ENCODE measurements at regions not wholly inside any gene's neighbourhood (a gene's known extent, or its start where the extent isn't known, plus 50 kb on each side); places are given as distances from the start of the nearest gene placed in this dataset.

DNA sequence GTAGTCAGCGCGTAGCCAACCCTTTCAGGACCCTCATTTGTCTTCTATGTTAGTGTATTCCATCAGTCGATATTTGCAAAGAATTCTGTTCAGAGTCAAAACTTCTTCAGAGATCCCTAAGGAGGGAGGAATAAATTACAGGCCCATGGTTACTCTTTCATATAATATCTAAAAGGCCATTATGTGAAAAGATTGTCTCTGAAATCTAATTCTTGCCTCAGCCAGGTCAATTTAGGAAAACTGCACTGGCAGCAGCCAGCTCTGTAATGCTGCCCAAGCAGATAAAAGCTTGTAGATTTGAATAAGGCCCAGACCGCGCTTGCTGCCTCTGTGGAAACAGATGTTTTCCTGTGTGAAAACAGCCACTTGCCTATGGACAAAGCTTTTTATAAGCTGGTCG is 379.8 kb downstream of the CNTNAP4 start:
- TF ChIP-seq POLR2A (IDR thresholded peaks at IDR 0.05; ENCODE audit: low read length) (no peak), CTCF (IDR thresholded peaks at IDR 0.05) (no peak), CBX2 (IDR thresholded peaks at IDR 0.05; ENCODE audit: borderline replicate concordance, low read depth) (no peak), ZFP36 (IDR thresholded peaks at IDR 0.05; ENCODE audit: borderline replicate concordance, partially characterized antibody) (no peak), ZNF302 (CRISPR knock-in tag; IDR thresholded peaks at IDR 0.05) (no peak), MAX (IDR thresholded peaks at IDR 0.05) (no peak), USF2 (IDR thresholded peaks at IDR 0.05) (no peak), NPAS2 (CRISPR knock-in tag; IDR thresholded peaks at IDR 0.05; ENCODE audit: borderline replicate concordance) (no peak), JUNB (IDR thresholded peaks at IDR 0.05) (no peak), TFCP2L1 (CRISPR knock-in tag; IDR thresholded peaks at IDR 0.05) (no peak), CHD2 (IDR thresholded peaks at IDR 0.05; ENCODE audit: low read length, partially characterized antibody) (no peak), NFE2L2 (conservative IDR thresholded peaks at IDR 0.05; ENCODE audit: low read length) (no peak)
- TF ChIP-seq, protein P1, sequence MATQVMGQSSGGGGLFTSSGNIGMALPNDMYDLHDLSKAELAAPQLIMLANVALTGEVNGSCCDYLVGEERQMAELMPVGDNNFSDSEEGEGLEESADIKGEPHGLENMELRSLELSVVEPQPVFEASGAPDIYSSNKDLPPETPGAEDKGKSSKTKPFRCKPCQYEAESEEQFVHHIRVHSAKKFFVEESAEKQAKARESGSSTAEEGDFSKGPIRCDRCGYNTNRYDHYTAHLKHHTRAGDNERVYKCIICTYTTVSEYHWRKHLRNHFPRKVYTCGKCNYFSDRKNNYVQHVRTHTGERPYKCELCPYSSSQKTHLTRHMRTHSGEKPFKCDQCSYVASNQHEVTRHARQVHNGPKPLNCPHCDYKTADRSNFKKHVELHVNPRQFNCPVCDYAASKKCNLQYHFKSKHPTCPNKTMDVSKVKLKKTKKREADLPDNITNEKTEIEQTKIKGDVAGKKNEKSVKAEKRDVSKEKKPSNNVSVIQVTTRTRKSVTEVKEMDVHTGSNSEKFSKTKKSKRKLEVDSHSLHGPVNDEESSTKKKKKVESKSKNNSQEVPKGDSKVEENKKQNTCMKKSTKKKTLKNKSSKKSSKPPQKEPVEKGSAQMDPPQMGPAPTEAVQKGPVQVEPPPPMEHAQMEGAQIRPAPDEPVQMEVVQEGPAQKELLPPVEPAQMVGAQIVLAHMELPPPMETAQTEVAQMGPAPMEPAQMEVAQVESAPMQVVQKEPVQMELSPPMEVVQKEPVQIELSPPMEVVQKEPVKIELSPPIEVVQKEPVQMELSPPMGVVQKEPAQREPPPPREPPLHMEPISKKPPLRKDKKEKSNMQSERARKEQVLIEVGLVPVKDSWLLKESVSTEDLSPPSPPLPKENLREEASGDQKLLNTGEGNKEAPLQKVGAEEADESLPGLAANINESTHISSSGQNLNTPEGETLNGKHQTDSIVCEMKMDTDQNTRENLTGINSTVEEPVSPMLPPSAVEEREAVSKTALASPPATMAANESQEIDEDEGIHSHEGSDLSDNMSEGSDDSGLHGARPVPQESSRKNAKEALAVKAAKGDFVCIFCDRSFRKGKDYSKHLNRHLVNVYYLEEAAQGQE (IDR thresholded peaks at IDR 0.05) = no peak

All from A549 (cell line).